Smooth muscle cell (in vitro differentiated cells): ENCODE measurements at regions not wholly inside any gene's neighbourhood (a gene's known extent, or its start where the extent isn't known, plus 50 kb on each side); places are given as distances from the start of the nearest gene placed in this dataset.

ENCODE experiments used
- DNase-seq: peaks from one replicate; lab custom pipeline; 2025; ENCODE audit not compliant: unreplicated experiment; lab: John Stamatoyannopoulos, UW
- H2AFZ ChIP-seq: fragments of 200-600 bp; sonication (generic); 2 replicates; pipeline ENCODE4 v1.6.0; 2016; ENCODE audit warnings: antibody characterized with exemption, low read depth, mild to moderate bottlenecking
- H3F3A ChIP-seq: fragments of 200-600 bp; sonication (generic); 2 replicates; pipeline ENCODE4 v1.6.0; 2017; ENCODE audit warnings: antibody characterized with exemption, low read depth
- H3K27ac ChIP-seq: fragments of 200-600 bp; sonication (generic); 2 replicates; pipeline ENCODE4 v1.5.1; 2016; ENCODE audit warnings: low read depth, mild to moderate bottlenecking
- H3K27me3 ChIP-seq: fragments of 200-600 bp; sonication (generic); 2 replicates; pipeline ENCODE4 v1.6.1; 2016; ENCODE audit warnings: low read depth, mild to moderate bottlenecking
- H3K36me3 ChIP-seq: fragments of 200-600 bp; sonication (generic); 2 replicates; pipeline ENCODE4 v1.5.1; 2016; ENCODE audit warnings: low read depth
- H3K4me1 ChIP-seq: fragments of 200-600 bp; sonication (generic); 2 replicates; pipeline ENCODE4 v1.5.1; 2016; ENCODE audit warnings: low read depth
- H3K4me2 ChIP-seq: fragments of 200-600 bp; sonication (generic); 2 replicates; pipeline ENCODE4 v1.6.0; 2016; ENCODE audit warnings: mild to moderate bottlenecking
- H3K4me3 ChIP-seq: fragments of 200-600 bp; sonication (generic); 2 replicates; pipeline ENCODE4 v1.5.1; 2016; ENCODE audit warnings: mild to moderate bottlenecking
- H3K79me2 ChIP-seq: fragments of 200-600 bp; sonication (generic); 2 replicates; pipeline ENCODE4 v1.6.0; 2016; ENCODE audit warnings: low read depth, mild to moderate bottlenecking
- H3K9ac ChIP-seq: fragments of 200-600 bp; sonication (generic); 2 replicates; pipeline ENCODE4 v1.6.0; 2016; ENCODE audit warnings: low read depth
- H3K9me3 ChIP-seq: fragments of 200-600 bp; sonication (generic); replicated peaks from 2 replicates; pipeline ENCODE4 v1.5.1; 2016; ENCODE audit warnings: low read depth
- H4K20me1 ChIP-seq: fragments of 200-600 bp; sonication (generic); 2 replicates; pipeline ENCODE4 v1.6.0; 2016; ENCODE audit warnings: low read depth
- WGBS: methylation state at CpG from one replicate; pipeline ENCODE4 v1.1.7; 2016; ENCODE audit warnings: low lambda C conversion rate; 5-methylcytosine and 5-hydroxymethylcytosine counted together
- TF ChIP-seq, protein P1 (sequence below): fragments of 200-600 bp; sonication (generic); IDR thresholded peaks from 2 replicates; pipeline ENCODE4 v1.5.1; 2017; ENCODE audit warnings: borderline replicate concordance, mild to moderate bottlenecking, antibody characterized with exemption; ENCODE audit not compliant: insufficient read depth, poor library complexity, severe bottlenecking

DNA sequence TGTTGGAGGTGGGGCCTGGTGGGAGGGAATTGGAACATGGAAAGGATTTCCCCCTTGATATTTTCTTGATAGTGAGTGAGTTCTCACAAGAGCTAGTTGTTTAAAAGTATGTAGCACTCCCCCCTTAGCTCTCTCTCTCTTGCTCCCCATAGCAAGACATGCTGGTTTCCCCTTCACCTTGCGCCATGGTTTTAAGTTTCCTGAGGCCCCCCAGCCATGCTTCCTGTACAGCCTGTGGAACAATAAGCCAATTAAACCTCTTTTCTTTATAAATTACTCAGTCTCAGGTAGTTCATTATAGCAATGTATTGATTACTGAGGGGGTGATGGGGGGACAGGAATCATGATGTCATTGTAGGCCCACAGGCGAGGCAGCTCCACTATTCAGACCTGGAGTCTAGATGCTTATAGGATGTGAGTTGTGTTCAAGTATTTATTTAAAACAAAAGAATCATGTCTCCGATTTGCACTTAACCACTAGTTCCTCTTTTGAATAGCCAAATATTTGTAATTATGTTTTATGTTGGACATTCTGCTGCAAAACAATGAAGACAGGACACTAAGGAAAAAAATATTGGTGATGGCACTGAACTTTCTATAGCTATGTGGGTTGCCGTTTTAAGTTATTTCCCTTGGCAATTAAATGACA, 156.6 kb downstream of the TMEM38B start:
- H3K9me3 ChIP-seq, result no peaks in the 10 kb centered on the region
- H4K20me1 ChIP-seq, result no peaks in the 10 kb centered on the region
- H2AFZ ChIP-seq, result no peak overlapping the region
- H3F3A ChIP-seq, result no peaks in the 10 kb centered on the region
- no peaks in the 10 kb centered on the region for H3K4me1 ChIP-seq
- H3K36me3 ChIP-seq, result no peaks in the 10 kb centered on the region
- H3K27ac ChIP-seq, result no peak overlapping the region
- H3K4me3 ChIP-seq, result no peak overlapping the region
- TF ChIP-seq, protein P1, sequence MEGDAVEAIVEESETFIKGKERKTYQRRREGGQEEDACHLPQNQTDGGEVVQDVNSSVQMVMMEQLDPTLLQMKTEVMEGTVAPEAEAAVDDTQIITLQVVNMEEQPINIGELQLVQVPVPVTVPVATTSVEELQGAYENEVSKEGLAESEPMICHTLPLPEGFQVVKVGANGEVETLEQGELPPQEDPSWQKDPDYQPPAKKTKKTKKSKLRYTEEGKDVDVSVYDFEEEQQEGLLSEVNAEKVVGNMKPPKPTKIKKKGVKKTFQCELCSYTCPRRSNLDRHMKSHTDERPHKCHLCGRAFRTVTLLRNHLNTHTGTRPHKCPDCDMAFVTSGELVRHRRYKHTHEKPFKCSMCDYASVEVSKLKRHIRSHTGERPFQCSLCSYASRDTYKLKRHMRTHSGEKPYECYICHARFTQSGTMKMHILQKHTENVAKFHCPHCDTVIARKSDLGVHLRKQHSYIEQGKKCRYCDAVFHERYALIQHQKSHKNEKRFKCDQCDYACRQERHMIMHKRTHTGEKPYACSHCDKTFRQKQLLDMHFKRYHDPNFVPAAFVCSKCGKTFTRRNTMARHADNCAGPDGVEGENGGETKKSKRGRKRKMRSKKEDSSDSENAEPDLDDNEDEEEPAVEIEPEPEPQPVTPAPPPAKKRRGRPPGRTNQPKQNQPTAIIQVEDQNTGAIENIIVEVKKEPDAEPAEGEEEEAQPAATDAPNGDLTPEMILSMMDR, result no peak
- H3K79me2 ChIP-seq, result no peaks in the 10 kb centered on the region
- 97% methylated on average over 4 of the region's 4 CpGs for WGBS
- no peaks in the 10 kb centered on the region for H3K27me3 ChIP-seq
- H3K9ac ChIP-seq, result no peak overlapping the region
- DNase-seq, result no peak
- H3K4me2 ChIP-seq, result no peak overlapping the region

DNA sequence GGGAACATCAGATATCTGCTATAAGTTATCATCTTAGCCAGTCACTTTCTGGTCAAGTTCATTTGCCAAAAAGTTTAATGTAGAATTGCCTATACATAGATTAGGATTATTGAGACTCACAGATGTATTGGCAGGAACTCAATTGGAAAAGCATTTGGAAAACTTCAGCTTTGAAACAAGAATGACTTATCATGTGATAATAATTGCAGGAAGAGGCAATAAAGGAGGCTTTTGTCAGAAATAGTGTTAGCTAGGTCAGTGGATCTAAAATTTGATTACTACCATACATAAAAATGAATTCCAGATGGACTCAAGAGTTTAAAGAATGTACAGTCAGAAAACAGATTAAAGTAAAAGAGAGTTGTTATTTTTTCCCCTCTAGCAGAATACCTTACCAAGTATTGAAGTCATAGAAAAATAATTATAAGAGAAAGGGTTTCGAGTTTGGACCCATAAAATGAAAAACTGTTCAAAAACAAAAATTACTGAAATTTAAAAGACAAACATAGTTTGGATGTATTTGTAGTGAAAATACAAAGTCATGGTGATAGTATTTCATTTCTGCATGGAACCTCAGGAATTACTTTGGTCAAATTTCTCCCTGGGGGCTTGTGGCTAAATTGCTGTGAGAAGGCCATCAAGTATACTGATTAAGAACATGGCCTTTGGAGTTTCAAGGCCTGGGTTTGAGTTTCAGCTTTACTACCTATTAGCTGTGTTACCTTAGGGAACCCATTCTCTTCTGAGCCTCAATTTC, 159.9 kb downstream of the TMEM38B start:
- TF ChIP-seq, protein P1, result no peak
- 98% methylated on average over 1 of the region's 1 CpG for WGBS

DNA sequence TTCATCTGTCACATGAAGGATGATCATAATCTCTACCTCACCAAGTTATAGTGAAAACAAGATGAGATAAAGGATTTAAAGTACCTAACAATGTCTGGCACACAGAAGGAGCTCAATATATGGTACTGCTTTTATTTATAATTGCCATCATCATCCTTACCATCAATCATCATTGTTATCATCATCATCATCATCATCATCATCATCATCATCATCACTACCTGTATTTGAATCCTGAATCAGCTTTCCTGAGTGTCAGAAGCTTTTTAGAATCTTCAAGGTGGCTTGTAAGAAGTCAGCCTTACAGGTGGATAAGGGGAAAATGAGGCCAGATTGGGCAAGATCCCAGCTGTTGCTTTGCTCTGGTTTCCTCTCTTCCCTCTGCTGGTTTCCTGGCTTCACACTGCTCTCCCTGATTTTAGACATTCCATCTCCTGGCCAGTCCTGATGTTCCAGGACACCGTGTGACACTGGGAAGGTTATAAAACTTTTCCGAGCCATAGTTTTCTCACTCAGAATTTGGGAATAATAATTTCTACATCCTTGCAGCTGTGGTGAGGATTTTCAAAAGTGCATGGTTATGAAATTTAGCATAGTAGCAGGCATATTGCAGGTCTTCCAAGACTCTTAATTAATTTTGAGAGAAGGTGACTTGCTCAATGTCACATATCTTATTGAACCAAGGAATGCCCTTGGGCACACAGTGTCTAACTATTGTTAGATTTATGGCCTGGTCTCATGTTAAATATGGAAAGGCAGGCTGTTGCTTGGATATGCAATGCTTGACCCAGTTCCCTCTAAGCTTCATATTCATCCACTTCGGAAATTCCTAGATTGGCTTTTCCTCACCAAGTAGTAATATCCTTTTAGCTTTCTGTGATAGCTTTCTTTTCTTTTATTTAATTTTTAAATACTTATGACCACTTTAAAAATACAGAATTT, 160.7 kb downstream of the TMEM38B start:
- H3K27me3 ChIP-seq, result no peaks in the 10 kb centered on the region
- no peaks in the 10 kb centered on the region for H3F3A ChIP-seq
- no peaks in the 10 kb centered on the region for H3K4me1 ChIP-seq
- TF ChIP-seq, protein P1, result no peak
- no peaks in the 10 kb centered on the region for H3K9me3 ChIP-seq
- no peak overlapping the region for H2AFZ ChIP-seq
- H3K27ac ChIP-seq, result no peak overlapping the region
- no peak overlapping the region for H3K9ac ChIP-seq
- H3K4me3 ChIP-seq, result no peak overlapping the region
- no peaks in the 10 kb centered on the region for H4K20me1 ChIP-seq
- H3K4me2 ChIP-seq, result no peak overlapping the region
- H3K36me3 ChIP-seq, result no peaks in the 10 kb centered on the region
- H3K79me2 ChIP-seq, result no peaks in the 10 kb centered on the region
- WGBS, result 93% methylated on average over 3 of the region's 3 CpGs
- no peak for DNase-seq

More for the DNA sequence above, 159.9 kb downstream of the TMEM38B start:
- Histone ChIP-seq H3K4me3 (no peak overlapping the region), H3F3A (no peaks in the 10 kb centered on the region), H3K4me2 (no peak overlapping the region), H3K27ac (no peak overlapping the region), H3K27me3 (no peaks in the 10 kb centered on the region), H4K20me1 (no peaks in the 10 kb centered on the region), H3K9me3 (no peaks in the 10 kb centered on the region), H3K9ac (no peak overlapping the region), H3K4me1 (no peaks in the 10 kb centered on the region), H3K36me3 (no peaks in the 10 kb centered on the region), H2AFZ (no peak overlapping the region), H3K79me2 (no peaks in the 10 kb centered on the region)
- DNase-seq, result no peak
